GM12892 (cell line): ENCODE measurements at regions not wholly inside any gene's neighbourhood (a gene's known extent, or its start where the extent isn't known, plus 50 kb on each side); places are given as distances from the start of the nearest gene placed in this dataset.

Experiments
- DNase-seq: peaks from one replicate; pipeline ENCODE4 v3.0.0; 2011; ENCODE audit not compliant: insufficient read length
- FAIRE-seq: peaks from 2 replicates; lab custom pipeline; 2011; peaks lifted over from hg19 to GRCh38; lab: Jason Lieb, UNC
- POLR2A ChIP-seq: IDR thresholded peaks from 2 replicates; pipeline ENCODE4 v1.6.1; 2011; ENCODE audit warnings: low read depth, low read length, control low read depth
- POLR2AphosphoS5 ChIP-seq: IDR thresholded peaks from 2 replicates; pipeline ENCODE4 v1.6.1; 2011; ENCODE audit warnings: low read depth, low read length, control low read depth
- TAF1 ChIP-seq: IDR thresholded peaks from 2 replicates; pipeline ENCODE4 v1.6.1; 2011; ENCODE audit warnings: low read depth, mild to moderate bottlenecking, control low read depth, low read length, borderline replicate concordance

DNA sequence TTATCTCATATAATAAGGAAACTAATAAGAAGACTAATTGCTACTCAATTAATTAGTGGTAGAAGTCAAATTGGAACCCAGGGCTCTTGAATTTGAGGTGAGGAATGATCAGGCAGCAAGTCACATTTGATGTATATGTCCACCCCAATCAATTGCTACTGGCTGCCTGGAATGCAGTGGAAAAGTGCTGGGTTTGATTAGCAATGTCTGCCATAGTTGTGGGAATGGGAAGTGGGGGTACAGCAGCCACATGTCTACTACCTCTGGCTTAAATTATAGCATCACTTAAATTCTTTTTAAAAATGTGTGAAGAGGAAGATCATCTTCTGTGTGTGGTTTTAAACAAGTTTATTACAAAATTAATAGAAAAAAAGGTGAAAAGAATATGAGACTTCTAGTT lies 50.8 kb upstream of the NAV2 start:
- no peak for DNase-seq
- no peak for TF ChIP-seq TAF1
- no peak for TF ChIP-seq POLR2AphosphoS5
- no peak for TF ChIP-seq POLR2A
- FAIRE-seq, result no peak

DNA sequence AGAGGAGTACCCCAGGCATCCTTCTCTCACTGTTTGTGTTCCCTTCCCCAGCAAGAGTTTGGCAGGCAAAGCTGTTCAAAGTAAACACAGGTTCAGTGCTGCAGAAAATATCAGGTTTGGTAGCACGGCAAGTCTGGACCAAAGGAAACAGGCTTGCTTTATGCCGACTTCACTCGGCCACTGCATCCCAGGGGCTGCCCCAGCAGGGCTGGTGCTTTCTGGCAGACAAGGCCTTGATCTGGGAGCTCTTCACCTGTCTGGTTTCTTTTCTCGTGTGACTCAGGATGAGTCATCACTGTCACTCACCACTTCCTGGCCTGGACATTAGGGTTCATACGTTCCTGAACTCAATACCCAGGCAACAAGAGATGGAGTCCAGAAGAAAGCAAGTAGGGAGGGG lies 52.6 kb upstream of the NAV2 start:
- DNase-seq, result peak; percentile 43
- FAIRE-seq, result peak; percentile 97
- TF ChIP-seq TAF1, result no peak
- no peak for TF ChIP-seq POLR2A
- no peak for TF ChIP-seq POLR2AphosphoS5

- no peak for TF ChIP-seq TAF1
- TF ChIP-seq POLR2AphosphoS5, result no peak
- no peak for TF ChIP-seq POLR2A
- DNase-seq (no peak), FAIRE-seq (peak; percentile 46)
These were observed 53.1 kb upstream of the NAV2 start for GRCh38 chr11:19659529-19659928.

- no peak for FAIRE-seq
These were observed 54.3 kb upstream of the NAV2 start for GRCh38 chr11:19658344-19658743.

DNA sequence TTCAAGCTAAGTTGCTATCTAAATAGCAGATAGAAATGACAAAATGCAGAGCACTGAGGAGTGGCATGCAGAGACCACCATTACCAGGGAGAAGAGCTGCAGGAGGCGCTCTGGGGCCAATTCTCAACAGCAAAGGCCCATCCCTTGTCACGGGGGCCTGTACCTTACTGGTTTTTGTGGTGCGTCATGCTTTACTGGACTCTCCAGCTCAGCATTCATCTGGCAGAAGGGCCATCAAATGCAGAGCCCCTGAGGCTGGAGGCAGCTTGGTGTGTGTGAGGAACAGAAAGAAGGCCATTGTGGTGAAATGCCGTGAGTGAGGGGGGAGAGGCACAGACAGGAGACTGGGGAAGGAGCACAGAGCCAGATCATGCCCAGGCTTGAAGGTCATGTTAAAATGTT lies 56.5 kb upstream of the NAV2 start:
- DNase-seq (no peak), FAIRE-seq (no peak)
- no peak for TF ChIP-seq POLR2AphosphoS5
- no peak for TF ChIP-seq POLR2A
- TF ChIP-seq TAF1, result no peak

More at GRCh38 chr11:19658344-19658743, 54.3 kb upstream of the NAV2 start:
- DNase-seq, result no peak
- no peak for TF ChIP-seq POLR2A
- no peak for TF ChIP-seq TAF1
- TF ChIP-seq POLR2AphosphoS5, result no peak

- TF ChIP-seq POLR2A, result no peak
- TF ChIP-seq TAF1, result no peak
- TF ChIP-seq POLR2AphosphoS5, result no peak
- DNase-seq (no peak), FAIRE-seq (no peak)
These were observed 59.8 kb upstream of the NAV2 start for GRCh38 chr11:19652623-19653375.

GRCh38 chr11:19651653-19652052 lies 61.0 kb upstream of the NAV2 start:
- FAIRE-seq (no peak), DNase-seq (no peak)
- TF ChIP-seq TAF1, result no peak
- no peak for TF ChIP-seq POLR2A
- no peak for TF ChIP-seq POLR2AphosphoS5

DNA sequence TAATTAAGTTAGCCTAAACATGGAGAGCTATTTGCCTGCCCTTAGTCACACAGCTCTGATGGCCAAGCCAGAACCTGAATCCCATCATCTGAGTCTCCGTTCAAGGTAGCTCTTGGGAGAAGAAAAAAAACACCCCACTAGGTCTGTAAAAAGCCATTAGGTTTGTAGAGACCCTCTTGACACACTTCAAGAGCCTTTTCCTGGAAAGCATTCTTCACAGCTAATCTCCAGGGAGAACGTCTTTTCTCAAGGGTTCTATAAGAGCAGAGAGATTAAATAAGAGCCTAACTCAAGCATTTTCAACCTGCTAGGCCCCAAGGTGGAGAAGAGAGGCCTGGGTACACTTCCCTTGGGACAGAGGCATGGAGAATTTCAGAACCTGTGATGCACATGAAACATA lies 61.6 kb upstream of the NAV2 start:
- TF ChIP-seq TAF1 (no peak), POLR2A (no peak), POLR2AphosphoS5 (no peak)
- DNase-seq, result no peak
- FAIRE-seq, result no peak

- no peak for TF ChIP-seq TAF1
- no peak for TF ChIP-seq POLR2A
- no peak for TF ChIP-seq POLR2AphosphoS5
- FAIRE-seq (no peak), DNase-seq (no peak)
These were observed 62.2 kb upstream of the NAV2 start for GRCh38 chr11:19650467-19650866.

DNA sequence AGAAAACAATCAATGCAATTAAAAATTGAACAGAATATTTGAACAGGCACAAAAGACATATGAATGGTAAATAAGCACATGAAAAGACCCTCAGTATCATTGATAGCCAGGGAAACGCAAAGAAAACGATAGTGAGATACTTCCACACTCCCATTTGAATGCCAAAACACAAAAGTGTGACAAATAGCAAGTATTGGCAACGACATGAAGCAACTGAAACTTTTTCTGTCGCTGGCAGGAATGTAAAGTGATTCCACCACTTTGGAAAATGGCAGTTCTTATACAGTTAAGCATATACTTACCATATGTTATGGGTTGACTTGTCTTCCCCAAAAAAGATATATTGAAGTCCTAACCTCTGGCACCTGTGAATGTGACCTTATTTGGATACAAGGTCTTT lies 62.9 kb upstream of the NAV2 start:
- FAIRE-seq (peak; percentile 62), DNase-seq (no peak)
- TF ChIP-seq TAF1 (no peak), POLR2AphosphoS5 (no peak), POLR2A (no peak)

DNA sequence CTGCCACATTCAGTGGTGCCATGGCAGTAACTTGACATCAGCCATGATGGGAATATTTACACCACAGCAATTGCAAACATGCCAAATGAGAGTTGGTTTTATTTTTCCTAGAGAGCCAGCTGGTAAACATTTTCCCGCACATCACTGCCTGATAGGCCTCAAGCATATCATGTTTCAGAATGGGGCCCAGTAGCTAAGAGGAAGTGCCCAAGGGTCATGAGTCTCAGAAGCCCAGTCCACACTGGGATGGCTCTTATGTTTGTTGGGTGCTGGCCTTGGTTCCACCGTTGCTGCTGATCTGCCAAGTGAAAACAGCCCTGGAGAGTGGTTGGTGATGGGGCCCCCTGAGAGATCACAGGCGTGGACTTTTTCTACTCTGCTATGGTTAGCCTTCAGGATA lies 64.3 kb upstream of the NAV2 start:
- no peak for FAIRE-seq
- no peak for DNase-seq
- TF ChIP-seq POLR2AphosphoS5 (no peak), TAF1 (no peak), POLR2A (no peak)

GRCh38 chr11:19647816-19648215 lies 64.8 kb upstream of the NAV2 start:
- FAIRE-seq (no peak), DNase-seq (no peak)
- TF ChIP-seq POLR2A (no peak), POLR2AphosphoS5 (no peak), TAF1 (no peak)

DNA sequence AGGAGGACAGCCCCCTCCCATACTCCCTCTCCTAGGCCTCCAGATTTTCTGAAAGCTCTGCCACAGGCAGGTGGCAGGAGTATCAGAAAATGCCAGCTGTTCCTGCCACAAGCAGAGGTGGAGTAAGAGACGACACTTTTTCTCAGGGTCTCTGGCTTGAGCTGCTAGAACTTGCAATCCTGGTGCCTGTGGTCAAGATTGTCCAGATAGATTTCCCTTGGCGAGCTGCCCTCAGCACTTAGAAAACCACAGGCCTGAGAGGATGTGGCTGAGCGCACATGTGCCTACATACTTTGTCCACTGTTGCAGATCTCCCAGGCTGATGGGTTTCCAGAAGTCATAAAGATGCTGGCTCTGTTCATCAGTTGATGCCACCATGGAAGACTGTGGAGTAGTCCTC lies 65.7 kb upstream of the NAV2 start:
- no peak for TF ChIP-seq TAF1
- TF ChIP-seq POLR2AphosphoS5, result no peak
- no peak for TF ChIP-seq POLR2A
- no peak for FAIRE-seq
- no peak for DNase-seq

- TF ChIP-seq POLR2A (no peak), TAF1 (no peak), POLR2AphosphoS5 (no peak)
- DNase-seq, result no peak
- FAIRE-seq, result no peak
These were observed 66.3 kb upstream of the NAV2 start for GRCh38 chr11:19646308-19646707.
